GM19240 (cell line): ENCODE measurements at regions not wholly inside any gene's neighbourhood (a gene's known extent, or its start where the extent isn't known, plus 50 kb on each side); places are given as distances from the start of the nearest gene placed in this dataset.
"Not testable (repeated sequence)": the region's sequence is repeated elsewhere in the genome, so short reads cannot be mapped to it uniquely, and the experiment has no call there.

Source experiments
- DNase-seq: peaks from one replicate; pipeline ENCODE4 v3.0.0; 2011; ENCODE audit warnings: low spot score; ENCODE audit not compliant: insufficient read length

GRCh38 chr18:27285973-27286562 is 101.0 kb upstream of the CHST9 start:
- DNase-seq, result not testable (repeated sequence)

GRCh38 chr18:27278131-27278530 is 93.0 kb upstream of the CHST9 start:
- no peak for DNase-seq

GRCh38 chr18:27277554-27277953 is 92.4 kb upstream of the CHST9 start:
- no peak for DNase-seq

GRCh38 chr18:27276886-27277285 is 91.8 kb upstream of the CHST9 start:
- no peak for DNase-seq

GRCh38 chr18:27276479-27276878 is 91.4 kb upstream of the CHST9 start:
- no peak for DNase-seq

- no peak for DNase-seq
These were observed 89.8 kb upstream of the CHST9 start for GRCh38 chr18:27274901-27275300.

GRCh38 chr18:27270508-27270907 is 85.4 kb upstream of the CHST9 start:
- no peak for DNase-seq

GRCh38 chr18:27263369-27263768 is 78.3 kb upstream of the CHST9 start:
- DNase-seq, result no peak

GRCh38 chr18:27261769-27262549 is 76.9 kb upstream of the CHST9 start:
- DNase-seq, result no peak

GRCh38 chr18:27253571-27253970 is 68.5 kb upstream of the CHST9 start:
- DNase-seq, result no peak

GRCh38 chr18:27250471-27250870 is 65.4 kb upstream of the CHST9 start:
- DNase-seq, result no peak

- DNase-seq, result no peak
These were observed 64.8 kb upstream of the CHST9 start for GRCh38 chr18:27249933-27250332.

- no peak for DNase-seq
These were observed 59.2 kb upstream of the CHST9 start for GRCh38 chr18:27244259-27244658.

GRCh38 chr18:27242392-27243047 is 57.4 kb upstream of the CHST9 start:
- DNase-seq, result no peak

GRCh38 chr18:27240383-27240782 is 55.3 kb upstream of the CHST9 start:
- no peak for DNase-seq

- DNase-seq, result no peak
These were observed 54.6 kb upstream of the CHST9 start for GRCh38 chr18:27239669-27240068.

GRCh38 chr18:27235218-27235870 is 50.2 kb upstream of the CHST9 start:
- no peak for DNase-seq
